Fibroblast of pulmonary artery (primary cell): ENCODE measurements at regions not wholly inside any gene's neighbourhood (a gene's known extent, or its start where the extent isn't known, plus 50 kb on each side); places are given as distances from the start of the nearest gene placed in this dataset.

Source experiments
- DNase-seq: peaks from one replicate; pipeline ENCODE4 v3.0.0-alpha.2; 2010; ENCODE audit warnings: low read depth
- H3K4me3 ChIP-seq: replicated peaks from 2 replicates; pipeline ENCODE4 v1.5.1; 2011; ENCODE audit warnings: low read depth, mild to moderate bottlenecking, control low read depth, low read length, moderate library complexity
- CTCF ChIP-seq: IDR thresholded peaks from 2 replicates; pipeline ENCODE4 v1.5.1; 2011; ENCODE audit warnings: mild to moderate bottlenecking, control low read depth, low read length, inconsistent platforms; ENCODE audit errors: missing control alignments

GRCh38 chr6:102488729-102489128 is 1095.2 kb downstream of the GRIK2 start:
- H3K4me3 ChIP-seq, result no peak overlapping the region

GRCh38 chr6:102485480-102485879 is 1092.0 kb downstream of the GRIK2 start:
- no peak for DNase-seq
- no peak for TF ChIP-seq CTCF
- no peak overlapping the region for H3K4me3 ChIP-seq

More at GRCh38 chr6:102488729-102489128, 1095.2 kb downstream of the GRIK2 start:
- DNase-seq, result peak; percentile 17
- TF ChIP-seq CTCF, result no peak

GRCh38 chr6:102474041-102474807 is 1080.7 kb downstream of the GRIK2 start:
- TF ChIP-seq CTCF, result no peak
- no peak for DNase-seq

GRCh38 chr6:102458990-102459389 is 1065.5 kb downstream of the GRIK2 start:
- no peak overlapping the region for H3K4me3 ChIP-seq
- TF ChIP-seq CTCF, result no peak
- no peak for DNase-seq

More at GRCh38 chr6:102474041-102474807, 1080.7 kb downstream of the GRIK2 start:
- H3K4me3 ChIP-seq, result no peak overlapping the region

GRCh38 chr6:102438171-102438570 is 1044.7 kb downstream of the GRIK2 start:
- no peak for DNase-seq
- TF ChIP-seq CTCF, result no peak
- H3K4me3 ChIP-seq, result no peak overlapping the region

GRCh38 chr6:102417368-102417998 is 1024.0 kb downstream of the GRIK2 start:
- DNase-seq, result no peak
- no peak overlapping the region for H3K4me3 ChIP-seq

More at GRCh38 chr6:102417368-102417998, 1024.0 kb downstream of the GRIK2 start:
- no peak for TF ChIP-seq CTCF
